BLaER1 (cell line): ENCODE measurements at regions not wholly inside any gene's neighbourhood (a gene's known extent, or its start where the extent isn't known, plus 50 kb on each side); places are given as distances from the start of the nearest gene placed in this dataset.
A peak's percentile ranks its signal among the peaks of the same experiment; 100 is the strongest.
"Not testable (repeated sequence)": the region's sequence is repeated elsewhere in the genome, so short reads cannot be mapped to it uniquely, and the experiment has no call there.

Source experiments
- H3K27ac ChIP-seq: shearing (Covaris generic); formaldehyde crosslinking; 2 replicates; pipeline ENCODE4 v1.8.1; 2022
- H3K27me3 ChIP-seq: shearing (Covaris generic); formaldehyde crosslinking; 2 replicates; pipeline ENCODE4 v1.8.1; 2022
- H3K36me3 ChIP-seq: shearing (Covaris generic); formaldehyde crosslinking; 2 replicates; pipeline ENCODE4 v1.8.1; 2022
- H3K4me1 ChIP-seq: shearing (Covaris generic); formaldehyde crosslinking; 2 replicates; pipeline ENCODE4 v1.8.1; 2022
- H3K4me2 ChIP-seq: shearing (Covaris generic); formaldehyde crosslinking; 2 replicates; pipeline ENCODE4 v1.8.1; 2022
- H3K4me3 ChIP-seq: shearing (Covaris generic); formaldehyde crosslinking; 2 replicates; pipeline ENCODE4 v1.8.1; 2022
- H3K9ac ChIP-seq: shearing (Covaris generic); formaldehyde crosslinking; 2 replicates; pipeline ENCODE4 v1.8.1; 2022
- H3K9me3 ChIP-seq: shearing (Covaris generic); formaldehyde crosslinking; 2 replicates; pipeline ENCODE4 v1.8.1; 2022
- H4K20me1 ChIP-seq: shearing (Covaris generic); formaldehyde crosslinking; 2 replicates; pipeline ENCODE4 v1.8.1; 2022
- Cebpa-rat ChIP-seq: shearing (Covaris generic); IDR thresholded peaks from 2 replicates; pipeline ENCODE4 v1.8.1; 2022

DNA sequence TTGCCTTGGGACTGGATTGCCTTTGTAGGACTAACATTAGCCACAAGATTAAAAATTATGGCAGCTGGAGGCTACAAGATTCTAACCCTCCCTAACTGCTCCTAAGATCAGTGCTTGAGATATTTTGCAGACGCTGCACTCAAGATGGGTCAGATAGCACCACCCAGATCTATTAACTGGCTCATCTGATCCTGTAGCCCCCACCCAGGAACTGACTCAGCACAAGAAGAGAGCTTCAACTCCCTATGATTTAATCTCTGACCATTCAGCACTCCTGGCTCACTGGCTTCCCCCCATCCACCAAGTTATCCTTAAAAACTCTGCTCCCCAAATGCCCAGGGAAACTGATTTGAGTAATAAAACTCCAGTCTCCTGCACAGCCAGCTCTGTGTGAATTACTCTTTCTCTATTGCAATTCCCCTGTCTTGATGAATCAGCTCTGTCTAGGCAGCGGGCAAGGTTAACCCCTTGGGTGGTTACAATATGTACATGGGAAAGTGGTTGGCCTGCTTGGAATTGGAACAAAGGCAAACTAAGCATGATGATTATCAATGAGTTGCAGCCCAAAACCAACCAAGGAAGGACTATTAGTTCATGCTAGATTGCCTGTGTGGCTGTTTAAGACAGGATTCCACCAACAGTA, 111.3 kb downstream of the OR2B2 start:
- Histone ChIP-seq H3K36me3 (no peaks in the 10 kb centered on the region), H3K4me2 (no peak overlapping the region)

GRCh38 chr6:27797960-27798359, 114.2 kb downstream of the OR2B2 start:
- Histone ChIP-seq H3K4me3 (no peak overlapping the region), H3K9me3 (no peaks in the 10 kb centered on the region), H3K4me1 (peaks cover 25% of the 10 kb centered on the region), H3K9ac (no peak overlapping the region), H3K27me3 (no peaks in the 10 kb centered on the region), H3K36me3 (no peaks in the 10 kb centered on the region), H3K27ac (no peak overlapping the region), H3K4me2 (no peak overlapping the region), H4K20me1 (no peaks in the 10 kb centered on the region)
- no peak for TF ChIP-seq Cebpa-rat

More for the DNA sequence above, 111.3 kb downstream of the OR2B2 start:
- Histone ChIP-seq H3K27ac (no peak overlapping the region), H3K9ac (no peak overlapping the region), H3K4me3 (no peak overlapping the region), H3K4me1 (peaks cover 4% of the 10 kb centered on the region), H3K27me3 (no peaks in the 10 kb centered on the region), H4K20me1 (no peaks in the 10 kb centered on the region), H3K9me3 (no peaks in the 10 kb centered on the region)
- no peak for TF ChIP-seq Cebpa-rat

DNA sequence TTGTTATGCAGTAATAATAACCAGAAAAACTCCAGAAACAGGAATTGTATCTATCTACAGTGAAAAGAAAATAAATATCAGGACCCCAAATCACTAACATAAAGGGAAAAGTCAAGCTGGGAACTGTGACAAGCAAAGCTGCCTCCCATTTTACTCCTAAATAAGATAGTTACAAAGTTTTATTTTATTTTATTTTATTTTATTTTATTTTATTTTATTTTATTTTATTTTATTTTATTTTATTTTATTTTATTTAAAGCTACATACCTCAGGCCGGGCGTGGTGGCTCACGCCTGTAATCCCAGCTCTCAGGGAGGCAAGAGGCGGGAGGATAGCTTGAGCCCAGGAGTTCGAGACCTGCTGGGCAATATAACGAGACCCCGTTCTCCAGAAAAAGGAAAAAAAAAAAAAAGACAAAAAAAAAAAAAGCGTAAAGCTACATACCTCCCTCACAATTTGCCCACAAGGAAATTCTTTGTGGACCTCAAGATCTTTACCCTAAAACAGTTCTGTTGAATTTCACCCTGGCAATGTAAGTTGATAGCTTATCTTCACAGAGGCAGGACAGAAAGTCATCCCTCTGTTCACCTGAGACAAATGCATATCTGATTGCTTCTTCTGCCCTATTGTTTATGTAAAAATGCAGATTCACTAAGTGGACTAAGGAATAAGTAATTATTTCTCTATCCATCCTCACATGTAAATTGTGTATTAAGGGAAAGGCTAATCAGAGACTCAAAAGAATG, 115.3 kb downstream of the OR2B2 start:
- H3K4me2 ChIP-seq, H4K20me1 ChIP-seq, H3K27me3 ChIP-seq, H3K36me3 ChIP-seq, H3K9me3 ChIP-seq, H3K4me3 ChIP-seq, H3K27ac ChIP-seq: not testable (repeated sequence)
- 0 out of 2 replicates have a peak overlapping the region, but pooled peaks have one; percentile 10 for H3K9ac ChIP-seq
- H3K4me1 ChIP-seq: peaks cover 31% of the 10 kb centered on the region

GRCh38 chr6:27795697-27796494, 116.3 kb downstream of the OR2B2 start:
- no peaks in the 10 kb centered on the region for H3K36me3 ChIP-seq
- no peaks in the 10 kb centered on the region for H3K9me3 ChIP-seq
- no peak overlapping the region for H3K27ac ChIP-seq
- H4K20me1 ChIP-seq: no peaks in the 10 kb centered on the region
- 0 out of 2 replicates have a peak, but pooled peaks cover 4% of the 10 kb centered on the region for H3K27me3 ChIP-seq
- TF ChIP-seq Cebpa-rat: no peak
- no peak overlapping the region for H3K4me2 ChIP-seq
- peaks cover 37% of the 10 kb centered on the region for H3K4me1 ChIP-seq
- no peak overlapping the region for H3K4me3 ChIP-seq
- no peak overlapping the region for H3K9ac ChIP-seq

DNA sequence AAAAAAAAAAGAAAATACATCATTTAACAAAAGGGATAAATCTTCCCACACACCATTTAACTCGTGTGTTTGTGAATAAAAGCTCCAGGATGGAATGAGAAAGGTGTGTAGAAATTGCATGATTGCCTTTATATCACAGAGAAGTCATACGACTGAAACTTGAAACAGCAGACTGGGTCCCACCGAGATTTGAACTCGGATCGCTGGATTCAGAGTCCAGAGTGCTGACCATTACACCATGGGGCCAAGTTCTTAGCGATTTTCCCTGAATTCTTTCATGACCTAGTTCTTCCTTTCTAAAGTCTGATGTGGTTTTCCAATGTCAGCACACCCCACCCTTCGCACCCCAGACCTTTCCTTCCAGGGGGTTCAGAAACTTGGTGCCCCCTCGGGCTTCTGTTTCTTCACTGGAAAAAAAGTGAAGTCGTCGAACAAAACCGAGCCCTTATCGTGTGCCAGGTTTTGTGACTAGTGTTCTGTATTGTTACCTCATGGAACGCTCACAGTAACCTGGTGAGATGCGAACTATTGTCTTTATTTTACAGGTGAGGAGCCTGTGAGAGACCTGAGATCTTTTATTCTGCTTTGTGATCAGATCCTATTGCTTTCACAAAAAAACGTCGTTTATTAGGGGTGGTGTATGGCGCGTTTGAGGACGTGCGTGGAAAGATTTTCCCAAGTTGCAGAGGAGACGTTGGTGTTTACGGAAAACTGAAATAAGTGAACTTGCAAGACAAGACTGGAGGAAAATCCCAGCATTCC, 120.8 kb downstream of the OR2B2 start:
- Histone ChIP-seq H3K27ac (no peak overlapping the region), H3K9me3 (no peaks in the 10 kb centered on the region), H3K4me1 (peaks cover 37% of the 10 kb centered on the region)

GRCh38 chr6:27788376-27788775, 123.8 kb downstream of the OR2B2 start:
- H3K27me3 ChIP-seq: not testable (repeated sequence)

More for the DNA sequence above, 120.8 kb downstream of the OR2B2 start:
- TF ChIP-seq Cebpa-rat: no peak
- H3K4me3 ChIP-seq: peak overlapping the region; percentile 78
- 0 out of 2 replicates have a peak, but pooled peaks cover 4% of the 10 kb centered on the region for H3K27me3 ChIP-seq
- H3K9ac ChIP-seq: peak overlapping the region; percentile 72
- H3K36me3 ChIP-seq: no peaks in the 10 kb centered on the region
- peak overlapping the region; percentile 97 for H3K4me2 ChIP-seq
- H4K20me1 ChIP-seq: no peaks in the 10 kb centered on the region

DNA sequence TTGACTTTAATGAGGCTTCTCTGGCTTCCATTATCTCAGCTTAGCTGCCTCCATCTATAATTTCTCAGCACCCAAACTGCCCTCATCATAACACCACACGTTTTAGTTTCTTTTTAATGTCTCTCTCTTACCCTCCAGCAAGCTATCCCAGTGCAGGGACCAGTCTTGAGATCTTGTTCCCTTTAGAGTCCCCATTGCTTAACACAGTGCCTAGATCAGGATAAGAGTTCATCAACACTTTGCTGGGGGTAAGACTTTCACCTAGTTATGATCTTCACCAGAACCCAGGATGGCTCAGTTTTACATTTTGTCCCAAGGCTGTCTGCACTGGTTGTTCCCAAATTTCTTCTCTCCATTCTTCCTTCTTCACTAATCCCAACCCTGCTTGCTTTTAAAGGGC, 126.1 kb downstream of the OR2B2 start:
- Histone ChIP-seq H3K27ac (no peak overlapping the region), H3K9me3 (no peaks in the 10 kb centered on the region), H3K9ac (no peak overlapping the region), H3K4me2 (no peak overlapping the region), H3K27me3 (no peaks in the 10 kb centered on the region), H3K4me1 (no peaks in the 10 kb centered on the region), H3K36me3 (no peaks in the 10 kb centered on the region), H4K20me1 (no peaks in the 10 kb centered on the region), H3K4me3 (no peak overlapping the region)
- no peak for TF ChIP-seq Cebpa-rat

More at GRCh38 chr6:27788376-27788775, 123.8 kb downstream of the OR2B2 start:
- not testable (repeated sequence) for H3K27ac ChIP-seq, H3K36me3 ChIP-seq, H3K4me2 ChIP-seq, H4K20me1 ChIP-seq, H3K9ac ChIP-seq, H3K9me3 ChIP-seq, H3K4me3 ChIP-seq
- peaks cover 16% of the 10 kb centered on the region; the same call in 1 of the 2 replicates for H3K4me1 ChIP-seq

GRCh38 chr6:27785294-27785693, 126.9 kb downstream of the OR2B2 start:
- no peak overlapping the region for H3K4me3 ChIP-seq
- no peaks in the 10 kb centered on the region for H3K9me3 ChIP-seq
- no peak overlapping the region for H3K27ac ChIP-seq
- H3K4me2 ChIP-seq: no peak overlapping the region
- no peak overlapping the region for H3K9ac ChIP-seq
- no peaks in the 10 kb centered on the region for H4K20me1 ChIP-seq
- no peak for TF ChIP-seq Cebpa-rat
- no peaks in the 10 kb centered on the region for H3K4me1 ChIP-seq
- no peaks in the 10 kb centered on the region for H3K27me3 ChIP-seq
- no peaks in the 10 kb centered on the region for H3K36me3 ChIP-seq

- Histone ChIP-seq H3K9me3 (no peaks in the 10 kb centered on the region), H3K4me3 (no peak overlapping the region), H3K4me2 (no peak overlapping the region), H3K36me3 (no peaks in the 10 kb centered on the region), H3K27ac (no peak overlapping the region), H3K4me1 (no peaks in the 10 kb centered on the region), H4K20me1 (no peaks in the 10 kb centered on the region), H3K9ac (no peak overlapping the region), H3K27me3 (no peaks in the 10 kb centered on the region)
- no peak for TF ChIP-seq Cebpa-rat
These were observed 129.4 kb downstream of the OR2B2 start for GRCh38 chr6:27782748-27783147.
